ENCODE measurements at regions not wholly inside any gene's neighbourhood (a gene's known extent, or its start where the extent isn't known, plus 50 kb on each side); places are given as distances from the start of the nearest gene placed in this dataset.

GRCh38 chr3:95297581-95297980 lies 1234.7 kb downstream of the NSUN3 start:
- no peak overlapping the region for H2BK5ac ChIP-seq (ENCODE audit: low read length)
- no peaks in the 10 kb centered on the region for H3K36me3 ChIP-seq (replicated peaks in 1 of 2; ENCODE audit: control insufficient read depth in 2 of 2, insufficient read depth in 2 of 2, low read length in 2 of 2)
- H3K23ac ChIP-seq (ENCODE audit: low read depth, low read length, poor library complexity), result no peak overlapping the region
- no peak overlapping the region for H2AK5ac ChIP-seq (ENCODE audit: low read depth, low read length)
- H3K4me1 ChIP-seq (ENCODE audit: control insufficient read depth in 2 of 2, insufficient read depth in 1 of 2, low read depth in 1 of 2, low read length in 2 of 2), result no peaks in the 10 kb centered on the region
- H3K9ac ChIP-seq (ENCODE audit: low read depth, low read length, poor library complexity), result no peak overlapping the region
- H4K91ac ChIP-seq (ENCODE audit: low read depth, low read length, poor library complexity), result no peak overlapping the region
- no peak overlapping the region for H2AFZ ChIP-seq (ENCODE audit: low read length)
- DNase-seq (ENCODE audit: low spot score), result no peak
- H3K4me2 ChIP-seq (ENCODE audit: insufficient read depth, low read length, poor library complexity, severe bottlenecking), result no peak overlapping the region
- no peak overlapping the region for H2BK12ac ChIP-seq (ENCODE audit: low read length)
- H3K4me3 ChIP-seq (ENCODE audit: low read length in 2 of 2), result no peak overlapping the region
- no peak overlapping the region for H3K14ac ChIP-seq (ENCODE audit: low read length)
- no peaks in the 10 kb centered on the region for H3K9me3 ChIP-seq (replicated peaks in 1 of 2; ENCODE audit: control insufficient read depth in 2 of 2, insufficient read depth in 1 of 2, low read depth in 1 of 2, low read length in 2 of 2)
- no peaks in the 10 kb centered on the region for H3K27me3 ChIP-seq (ENCODE audit: control insufficient read depth in 3 of 3, insufficient read depth in 3 of 3, low read depth in 1 of 3, low read length in 3 of 3)
- H3K18ac ChIP-seq (ENCODE audit: low read length), result no peak overlapping the region
- H3K27ac ChIP-seq (replicated peaks; ENCODE audit: low read length), result no peak overlapping the region
- WGBS, 2 donors (ENCODE audit: extremely low coverage in 2 of 2, insufficient read length in 2 of 2, insufficient replicate concordance in 1 of 2), result no CpG with 5 or more reads among the region's 1 CpG
- H3K79me1 ChIP-seq (ENCODE audit: low read depth, low read length), result no peaks in the 10 kb centered on the region
- no peak overlapping the region for H2BK15ac ChIP-seq (ENCODE audit: low read length)
- H2BK120ac ChIP-seq (ENCODE audit: low read depth, low read length), result no peak overlapping the region
- no peak overlapping the region for H3K4ac ChIP-seq (ENCODE audit: low read length)
- no peak overlapping the region for H4K8ac ChIP-seq (ENCODE audit: low read depth, low read length)

- H3K9me3 ChIP-seq (replicated peaks in 1 of 2; ENCODE audit: control insufficient read depth in 2 of 2, insufficient read depth in 1 of 2, low read depth in 1 of 2, low read length in 2 of 2), result no peaks in the 10 kb centered on the region
- H3K14ac ChIP-seq (ENCODE audit: low read length), result no peak overlapping the region
- H3K23ac ChIP-seq (ENCODE audit: low read depth, low read length, poor library complexity), result no peak overlapping the region
- H3K27ac ChIP-seq (replicated peaks; ENCODE audit: low read length), result no peak overlapping the region
- H3K4me3 ChIP-seq (ENCODE audit: low read length in 2 of 2), result no peak overlapping the region
- no peak overlapping the region for H3K18ac ChIP-seq (ENCODE audit: low read length)
- WGBS, 2 donors (ENCODE audit: extremely low coverage in 2 of 2, insufficient read length in 2 of 2, insufficient replicate concordance in 1 of 2), result no CpG with 5 or more reads among the region's 1 CpG
- no peak overlapping the region for H2BK15ac ChIP-seq (ENCODE audit: low read length)
- H3K4me1 ChIP-seq (ENCODE audit: control insufficient read depth in 2 of 2, insufficient read depth in 1 of 2, low read depth in 1 of 2, low read length in 2 of 2), result no peaks in the 10 kb centered on the region
- H4K8ac ChIP-seq (ENCODE audit: low read depth, low read length), result no peak overlapping the region
- H2BK12ac ChIP-seq (ENCODE audit: low read length), result no peak overlapping the region
- no peak overlapping the region for H3K4ac ChIP-seq (ENCODE audit: low read length)
- H3K79me1 ChIP-seq (ENCODE audit: low read depth, low read length), result no peaks in the 10 kb centered on the region
- no peak overlapping the region for H2AFZ ChIP-seq (ENCODE audit: low read length)
- no peak overlapping the region for H2BK120ac ChIP-seq (ENCODE audit: low read depth, low read length)
- DNase-seq (ENCODE audit: low spot score), result no peak
- no peak overlapping the region for H2AK5ac ChIP-seq (ENCODE audit: low read depth, low read length)
- H3K9ac ChIP-seq (ENCODE audit: low read depth, low read length, poor library complexity), result no peak overlapping the region
- H3K4me2 ChIP-seq (ENCODE audit: insufficient read depth, low read length, poor library complexity, severe bottlenecking), result no peak overlapping the region
- no peaks in the 10 kb centered on the region for H3K27me3 ChIP-seq (ENCODE audit: control insufficient read depth in 3 of 3, insufficient read depth in 3 of 3, low read depth in 1 of 3, low read length in 3 of 3)
- no peaks in the 10 kb centered on the region for H3K36me3 ChIP-seq (replicated peaks in 1 of 2; ENCODE audit: control insufficient read depth in 2 of 2, insufficient read depth in 2 of 2, low read length in 2 of 2)
- no peak overlapping the region for H4K91ac ChIP-seq (ENCODE audit: low read depth, low read length, poor library complexity)
- H2BK5ac ChIP-seq (ENCODE audit: low read length), result no peak overlapping the region
These were observed 1239.2 kb downstream of the NSUN3 start for GRCh38 chr3:95302044-95302443.

- H2AK5ac ChIP-seq (ENCODE audit: low read depth, low read length), result no peak overlapping the region
- no peak overlapping the region for H3K4me3 ChIP-seq (ENCODE audit: low read length in 2 of 2)
- H3K79me1 ChIP-seq (ENCODE audit: low read depth, low read length), result no peaks in the 10 kb centered on the region
- no peak overlapping the region for H3K14ac ChIP-seq (ENCODE audit: low read length)
- no peak overlapping the region for H3K4ac ChIP-seq (ENCODE audit: low read length)
- peaks cover 0 to 2% of the 10 kb centered on the region in 2 donors for H3K4me1 ChIP-seq (ENCODE audit: control insufficient read depth in 2 of 2, insufficient read depth in 1 of 2, low read depth in 1 of 2, low read length in 2 of 2)
- no peak overlapping the region for H2BK12ac ChIP-seq (ENCODE audit: low read length)
- H2BK5ac ChIP-seq (ENCODE audit: low read length), result no peak overlapping the region
- H4K8ac ChIP-seq (ENCODE audit: low read depth, low read length), result no peak overlapping the region
- no peak overlapping the region for H3K23ac ChIP-seq (ENCODE audit: low read depth, low read length, poor library complexity)
- peaks cover 0 to 4% of the 10 kb centered on the region in 2 donors for H3K9me3 ChIP-seq (replicated peaks in 1 of 2; ENCODE audit: control insufficient read depth in 2 of 2, insufficient read depth in 1 of 2, low read depth in 1 of 2, low read length in 2 of 2)
- no peaks in the 10 kb centered on the region for H3K36me3 ChIP-seq (replicated peaks in 1 of 2; ENCODE audit: control insufficient read depth in 2 of 2, insufficient read depth in 2 of 2, low read length in 2 of 2)
- no peak overlapping the region for H2BK15ac ChIP-seq (ENCODE audit: low read length)
- DNase-seq (ENCODE audit: low spot score), result no peak
- H3K27me3 ChIP-seq (ENCODE audit: control insufficient read depth in 3 of 3, insufficient read depth in 3 of 3, low read depth in 1 of 3, low read length in 3 of 3), result no peaks in the 10 kb centered on the region
- no peak overlapping the region for H3K27ac ChIP-seq (replicated peaks; ENCODE audit: low read length)
- H4K91ac ChIP-seq (ENCODE audit: low read depth, low read length, poor library complexity), result no peak overlapping the region
- H2AFZ ChIP-seq (ENCODE audit: low read length), result no peak overlapping the region
- no CpG with 5 or more reads among the region's 2 CpGs for WGBS, 2 donors (ENCODE audit: extremely low coverage in 2 of 2, insufficient read length in 2 of 2, insufficient replicate concordance in 1 of 2)
- no peak overlapping the region for H3K18ac ChIP-seq (ENCODE audit: low read length)
- no peak overlapping the region for H3K9ac ChIP-seq (ENCODE audit: low read depth, low read length, poor library complexity)
- no peak overlapping the region for H3K4me2 ChIP-seq (ENCODE audit: insufficient read depth, low read length, poor library complexity, severe bottlenecking)
- H2BK120ac ChIP-seq (ENCODE audit: low read depth, low read length), result no peak overlapping the region
These were observed 1247.7 kb downstream of the NSUN3 start for GRCh38 chr3:95310560-95310959.

- Histone ChIP-seq H3K4ac (ENCODE audit: low read length) (no peak overlapping the region), H3K14ac (ENCODE audit: low read length) (no peak overlapping the region), H3K23ac (ENCODE audit: low read depth, low read length, poor library complexity) (no peak overlapping the region), H3K4me3 (ENCODE audit: low read length in 2 of 2) (no peak overlapping the region), H3K27me3 (ENCODE audit: control insufficient read depth in 3 of 3, insufficient read depth in 3 of 3, low read depth in 1 of 3, low read length in 3 of 3) (no peaks in the 10 kb centered on the region), H3K4me2 (ENCODE audit: insufficient read depth, low read length, poor library complexity, severe bottlenecking) (no peak overlapping the region), H3K4me1 (ENCODE audit: control insufficient read depth in 2 of 2, insufficient read depth in 1 of 2, low read depth in 1 of 2, low read length in 2 of 2) (peaks cover 0 to 2% of the 10 kb centered on the region in 2 donors), H3K18ac (ENCODE audit: low read length) (no peak overlapping the region), H3K27ac (replicated peaks; ENCODE audit: low read length) (no peak overlapping the region), H2AK5ac (ENCODE audit: low read depth, low read length) (no peak overlapping the region), H4K8ac (ENCODE audit: low read depth, low read length) (no peak overlapping the region), H3K9ac (ENCODE audit: low read depth, low read length, poor library complexity) (no peak overlapping the region), H2BK15ac (ENCODE audit: low read length) (no peak overlapping the region), H4K91ac (ENCODE audit: low read depth, low read length, poor library complexity) (no peak overlapping the region), H2BK12ac (ENCODE audit: low read length) (no peak overlapping the region), H2BK120ac (ENCODE audit: low read depth, low read length) (no peak overlapping the region), H3K9me3 (replicated peaks in 1 of 2; ENCODE audit: control insufficient read depth in 2 of 2, insufficient read depth in 1 of 2, low read depth in 1 of 2, low read length in 2 of 2) (peaks cover 0 to 4% of the 10 kb centered on the region in 2 donors), H3K79me1 (ENCODE audit: low read depth, low read length) (no peaks in the 10 kb centered on the region), H2AFZ (ENCODE audit: low read length) (no peak overlapping the region), H2BK5ac (ENCODE audit: low read length) (no peak overlapping the region), H3K36me3 (replicated peaks in 1 of 2; ENCODE audit: control insufficient read depth in 2 of 2, insufficient read depth in 2 of 2, low read length in 2 of 2) (no peaks in the 10 kb centered on the region)
- DNase-seq (ENCODE audit: low spot score), result no peak
- WGBS, 2 donors (ENCODE audit: extremely low coverage in 2 of 2, insufficient read length in 2 of 2, insufficient replicate concordance in 1 of 2), result no CpG with 5 or more reads among the region's 2 CpGs
These were observed 1248.4 kb downstream of the NSUN3 start for GRCh38 chr3:95311272-95311671.

Measured in neuronal stem cell (in vitro differentiated cells).